Germinal center (tissue), 1 donor: ENCODE measurements at regions not wholly inside any gene's neighbourhood (a gene's known extent, or its start where the extent isn't known, plus 50 kb on each side); places are given as distances from the start of the nearest gene placed in this dataset.

Experiments used
- DNase-seq: peaks from one replicate; pipeline ENCODE4 v3.0.0; 2012; ENCODE audit warnings: mixed read lengths, low spot score

DNA sequence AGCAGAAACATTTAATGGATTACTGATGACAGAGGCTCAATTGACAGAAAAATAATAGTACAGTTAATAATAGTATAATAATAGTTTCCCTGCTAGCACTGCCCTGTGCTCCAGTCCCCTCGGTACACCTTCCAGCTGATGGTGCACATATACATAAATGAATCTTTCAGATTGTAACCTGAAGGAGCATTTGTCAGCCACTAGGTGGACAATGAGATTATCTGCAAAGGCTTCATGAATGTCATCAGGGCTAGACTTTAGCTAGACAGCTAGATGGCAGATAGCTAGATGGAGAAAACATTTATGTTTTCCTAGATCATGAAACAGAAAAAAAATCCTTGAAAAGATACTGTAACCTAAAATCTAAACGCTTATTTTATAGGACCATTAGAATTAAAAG, 304.4 kb upstream of the SMC2 start:
- no peak for DNase-seq

GRCh38 chr9:103798620-103799019, 295.5 kb upstream of the SMC2 start:
- DNase-seq = no peak

DNA sequence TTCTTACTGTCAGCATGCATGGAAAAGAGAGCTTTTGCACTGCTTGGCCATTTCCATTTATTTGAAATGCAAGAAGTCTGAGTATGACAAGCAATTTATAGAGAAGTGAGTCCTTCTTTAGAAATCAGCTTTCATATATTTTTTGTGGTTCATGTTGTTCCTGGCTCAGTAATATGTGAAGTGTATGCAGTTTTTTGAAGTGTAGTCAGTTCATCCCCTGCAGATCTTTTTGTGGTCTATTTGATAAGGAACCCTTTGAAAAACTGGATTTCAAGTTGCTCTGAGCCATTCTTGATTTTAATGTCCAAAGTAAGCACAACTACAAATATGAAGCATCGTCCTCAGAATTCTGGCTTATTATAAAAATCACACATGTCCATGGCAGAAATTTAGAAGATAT, 294.1 kb upstream of the SMC2 start:
- no peak for DNase-seq

GRCh38 chr9:103802068-103802467, 292.0 kb upstream of the SMC2 start:
- no peak for DNase-seq

DNA sequence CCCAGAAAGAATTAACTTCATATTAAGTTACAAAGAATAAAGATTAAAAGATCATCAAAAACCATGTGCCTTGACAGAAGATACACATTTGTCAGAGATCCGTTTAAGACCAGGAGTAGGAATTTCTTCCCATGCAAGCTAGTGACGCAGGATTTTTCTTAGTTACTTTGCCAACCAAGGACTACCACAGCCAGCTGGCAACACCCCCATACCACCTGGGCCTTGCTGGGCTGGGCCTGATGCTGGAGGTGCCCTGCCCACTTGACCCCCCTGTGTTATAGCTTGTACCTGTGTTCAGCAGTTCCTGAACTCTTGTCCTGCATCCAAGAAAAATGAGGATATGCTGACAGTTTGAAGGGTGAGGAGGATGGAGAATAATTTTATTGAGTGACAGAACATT, 290.9 kb upstream of the SMC2 start:
- DNase-seq = no peak

- no peak for DNase-seq
Measured at GRCh38 chr9:103804077-103804735, 289.9 kb upstream of the SMC2 start.

- no peak for DNase-seq
Measured at GRCh38 chr9:103809745-103810144, 284.4 kb upstream of the SMC2 start.

DNA sequence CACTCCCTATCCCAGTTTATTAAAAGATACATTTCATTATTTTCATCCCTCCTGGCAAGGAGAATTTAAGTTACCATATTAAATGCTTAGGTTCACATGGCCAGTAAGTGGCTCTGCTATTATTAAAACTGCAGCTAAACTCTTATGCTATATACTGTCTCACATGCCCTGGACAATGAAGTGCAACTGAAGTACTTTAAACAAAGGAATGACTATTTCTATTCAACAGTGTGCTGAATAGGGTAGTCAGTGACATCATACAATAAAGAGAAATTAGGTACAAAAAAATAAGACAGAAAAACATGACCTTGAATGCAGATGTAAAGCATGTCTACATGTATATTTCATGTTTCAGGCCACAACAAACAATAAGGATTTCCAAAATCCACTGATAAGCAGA, 282.6 kb upstream of the SMC2 start:
- no peak for DNase-seq

DNA sequence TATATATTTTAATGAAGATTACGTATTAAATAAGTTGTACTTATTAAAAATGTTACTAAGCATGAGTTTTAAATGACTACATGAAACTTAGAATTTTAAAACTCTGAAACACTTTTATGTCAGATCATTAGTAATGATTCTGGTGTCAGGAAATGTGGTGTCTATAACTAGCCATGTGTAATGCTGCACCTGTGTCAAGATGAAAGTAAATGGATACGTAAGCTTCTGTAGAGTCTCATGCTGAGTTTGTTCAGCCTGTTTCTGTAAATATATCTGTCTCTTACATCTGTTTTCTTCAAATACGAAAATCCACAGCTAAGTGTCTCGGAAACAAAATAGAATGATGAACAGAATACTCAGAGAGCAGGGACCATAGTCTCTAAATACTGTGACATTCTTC, 278.0 kb upstream of the SMC2 start:
- DNase-seq = no peak

DNA sequence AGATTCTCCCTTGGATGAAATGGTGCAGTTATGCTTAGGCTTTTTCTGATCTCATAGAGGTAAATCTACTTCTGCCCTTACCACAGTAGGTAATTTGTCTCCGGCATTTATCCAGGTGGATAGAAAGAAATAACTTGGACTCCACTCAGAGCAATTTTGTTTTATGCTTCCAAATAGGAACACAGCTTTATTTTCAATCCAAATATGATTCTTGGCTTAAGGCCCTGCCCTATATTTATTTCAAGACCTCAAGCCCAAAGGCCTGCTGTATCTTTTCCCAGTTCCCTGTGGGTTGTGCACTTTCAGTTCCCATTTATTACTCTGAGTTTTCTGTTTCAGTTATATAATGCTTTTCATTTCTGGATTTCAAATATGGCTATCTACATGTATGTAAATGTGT, 274.2 kb upstream of the SMC2 start:
- no peak for DNase-seq

DNA sequence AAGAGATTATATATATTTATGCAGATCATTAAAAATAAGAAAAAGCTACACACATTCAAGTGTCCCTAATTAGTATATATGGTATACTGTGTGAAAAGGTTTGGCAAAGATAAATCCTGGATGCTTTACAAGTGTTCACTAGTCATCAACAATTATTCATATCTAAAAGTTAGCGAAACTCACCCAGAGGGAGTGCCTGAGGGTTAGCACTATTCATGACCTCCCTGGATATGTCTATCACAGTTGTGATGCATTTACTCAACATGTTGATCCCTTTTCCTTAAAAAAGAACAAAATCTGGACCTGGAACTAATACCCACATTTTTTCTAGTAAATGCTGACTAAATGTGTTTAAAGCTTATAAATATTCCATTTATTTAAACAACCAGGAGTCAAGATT, 273.0 kb upstream of the SMC2 start:
- no peak for DNase-seq

DNA sequence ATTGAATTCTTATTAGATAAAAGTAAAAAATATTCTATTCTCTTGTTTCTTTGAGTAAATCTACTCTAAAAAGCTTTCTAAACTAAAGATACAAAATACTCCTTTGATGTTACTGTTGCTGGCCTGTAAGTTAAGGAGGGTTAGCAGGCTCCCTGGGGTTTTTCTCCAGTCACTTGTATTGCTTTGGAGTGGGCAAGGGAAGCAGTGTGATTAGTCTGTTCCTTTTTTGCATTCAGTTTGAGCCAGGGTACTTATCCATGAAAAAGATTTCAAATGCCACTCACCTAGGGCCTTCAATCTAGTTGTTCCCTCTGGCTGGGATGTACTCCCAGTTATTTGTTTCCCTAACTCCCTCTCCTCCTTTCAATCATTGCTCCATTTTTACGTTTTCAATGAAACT, 256.2 kb upstream of the SMC2 start:
- no peak for DNase-seq

DNA sequence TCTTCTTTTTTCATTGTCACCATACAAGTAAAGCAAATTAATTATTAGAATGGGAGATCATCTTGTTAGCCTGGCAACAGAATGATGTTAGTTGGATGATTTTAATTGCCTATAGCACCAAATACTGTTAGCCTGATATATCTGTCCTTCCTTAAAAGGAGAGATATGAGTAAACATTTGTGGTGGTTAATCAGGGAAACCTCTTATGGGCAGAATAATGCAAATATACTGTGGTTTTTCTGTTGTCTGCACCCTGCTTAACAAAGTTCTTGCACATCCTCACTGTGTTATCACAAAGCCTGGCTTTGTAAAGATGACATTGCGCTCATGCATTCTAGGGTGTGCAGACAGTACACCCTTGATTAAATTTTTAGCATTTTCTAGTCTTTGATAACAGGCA, 254.9 kb upstream of the SMC2 start:
- DNase-seq = no peak

DNA sequence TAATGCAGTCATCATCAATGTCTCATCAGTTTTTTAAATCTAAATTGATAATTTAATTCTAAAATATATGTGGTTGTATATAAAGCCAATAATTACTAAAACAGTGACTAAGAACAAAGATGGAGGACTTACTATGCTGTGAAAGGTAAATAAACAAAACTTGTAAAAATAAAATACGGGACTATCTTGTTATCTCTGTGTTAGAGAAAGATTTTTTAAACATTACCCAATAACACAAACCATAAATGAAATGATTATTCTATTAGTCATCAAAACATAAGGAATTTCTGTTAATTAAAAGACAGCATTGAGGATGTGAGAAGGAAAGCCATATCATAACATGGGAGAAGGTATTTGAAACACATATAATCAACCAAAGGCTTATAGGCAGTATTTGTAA, 226.2 kb upstream of the SMC2 start:
- no peak for DNase-seq

DNA sequence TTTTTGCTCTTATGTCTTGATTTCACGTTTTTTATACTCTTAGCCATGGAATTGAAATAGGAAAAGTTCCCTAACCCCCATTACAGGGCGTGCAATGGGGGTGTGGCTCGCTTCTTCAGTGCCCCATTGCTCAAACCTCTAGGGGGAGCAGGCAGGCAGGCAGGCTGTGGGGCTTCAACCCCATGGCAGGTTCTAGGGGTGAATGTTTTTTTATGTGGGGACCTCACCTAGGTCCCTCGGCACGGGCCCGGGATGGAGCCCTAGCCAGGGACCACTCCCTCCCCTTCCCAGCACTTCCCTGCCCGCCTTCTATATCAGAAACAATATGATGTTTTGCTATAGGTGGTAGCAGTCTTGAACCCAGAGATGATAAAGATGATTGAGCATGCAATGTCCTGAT, 221.3 kb upstream of the SMC2 start:
- DNase-seq = no peak

DNA sequence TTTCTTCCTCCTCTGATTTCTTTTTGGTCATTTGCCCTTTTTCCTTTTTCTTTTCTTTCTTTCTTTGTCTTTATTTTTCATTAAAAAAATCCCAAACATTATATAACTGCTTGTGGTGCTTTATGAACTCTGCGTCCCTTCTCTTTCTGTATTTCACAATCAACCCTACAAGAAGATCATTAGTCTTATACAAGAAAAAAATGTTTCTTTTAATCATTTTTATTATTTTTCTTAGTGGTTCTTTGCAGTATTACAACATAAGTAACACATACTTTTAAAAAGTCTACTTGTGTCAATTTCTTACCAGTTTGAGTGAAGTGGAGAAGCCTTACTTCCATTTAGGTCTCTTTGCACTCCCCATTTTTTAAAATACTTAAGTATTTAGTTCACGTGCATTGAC, 212.7 kb upstream of the SMC2 start:
- DNase-seq = no peak

GRCh38 chr9:103889989-103890388, 204.1 kb upstream of the SMC2 start:
- no peak for DNase-seq

GRCh38 chr9:103894184-103894583, 199.9 kb upstream of the SMC2 start:
- DNase-seq = no peak

DNA sequence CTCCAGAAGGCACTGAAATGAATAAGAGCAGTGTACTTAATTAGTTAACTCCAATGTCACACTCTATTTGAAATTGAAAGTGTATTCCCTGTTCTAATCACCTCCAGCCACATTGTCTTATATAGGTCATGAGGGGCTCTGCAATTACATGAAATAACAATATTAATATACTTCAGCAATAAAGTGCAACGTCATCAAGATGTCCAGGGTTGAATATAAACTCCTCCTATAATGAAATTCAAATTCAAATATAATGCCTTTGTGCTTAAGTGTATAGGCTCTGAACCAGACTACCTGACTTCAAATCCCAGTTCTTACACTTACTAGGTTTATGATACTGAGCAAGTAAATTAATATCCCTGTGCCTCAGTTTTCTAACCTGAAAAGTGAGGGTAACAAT, 195.6 kb upstream of the SMC2 start:
- DNase-seq = no peak

- no peak for DNase-seq
Measured at GRCh38 chr9:103899866-103900265, 194.2 kb upstream of the SMC2 start.

GRCh38 chr9:103900466-103900865, 193.6 kb upstream of the SMC2 start:
- DNase-seq = no peak

DNA sequence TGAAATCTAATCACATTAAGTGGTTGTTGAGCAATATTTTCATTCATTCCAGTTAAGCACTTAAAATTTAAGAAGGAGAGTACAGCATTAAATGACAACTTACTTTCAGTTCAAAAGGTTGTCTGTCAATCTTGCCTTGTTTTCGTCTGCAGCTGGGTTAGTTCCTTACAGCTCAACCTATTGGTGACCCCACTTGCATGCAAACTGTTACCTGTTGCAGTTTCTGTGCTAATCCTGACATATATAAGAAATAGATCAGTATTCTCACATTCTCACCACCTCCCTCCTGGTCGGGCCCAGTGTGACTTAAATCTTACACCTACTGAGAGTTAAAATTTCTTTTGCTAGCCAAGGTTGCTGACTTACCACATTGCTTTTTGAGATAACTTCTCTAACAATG, 191.8 kb upstream of the SMC2 start:
- no peak for DNase-seq

GRCh38 chr9:103904242-103904641, 189.9 kb upstream of the SMC2 start:
- no peak for DNase-seq

DNA sequence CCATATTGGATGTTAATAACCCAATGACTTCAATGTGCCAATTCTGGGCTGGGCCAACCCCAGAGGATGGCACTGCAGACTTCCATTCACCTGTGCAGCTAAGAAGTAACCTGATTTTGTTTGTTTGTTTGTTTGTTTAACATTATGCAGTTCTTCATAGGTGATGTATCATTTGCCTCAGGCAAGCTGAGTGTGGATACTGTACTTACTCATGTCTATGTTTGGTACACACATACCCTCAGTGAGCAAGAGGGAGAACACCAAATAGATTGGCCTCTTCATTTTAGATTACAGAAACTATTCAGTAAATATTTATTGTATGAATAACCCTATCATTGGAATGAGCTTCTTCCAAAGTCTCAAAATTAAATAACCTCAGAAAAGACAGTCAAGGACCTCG, 180.2 kb upstream of the SMC2 start:
- DNase-seq = no peak
